Right cardiac atrium (tissue), 5 donors: ENCODE measurements at regions not wholly inside any gene's neighbourhood (a gene's known extent, or its start where the extent isn't known, plus 50 kb on each side); places are given as distances from the start of the nearest gene placed in this dataset.

Experiments
- ATAC-seq, 2 donors: fragments of 200-7000 bp; cut with Tn5 transposase; one replicate each; pipeline versions ENCODE4 v1.8.0 to v1.9.1; 2020; ENCODE audit warnings: moderate library complexity in 2 of 2, mild to moderate bottlenecking in 1 of 2
- DNase-seq, 3 donors: peaks; one replicate each; pipeline ENCODE4 v3.0.0-alpha.2; 2020
- H3K27ac ChIP-seq: one replicate; pipeline ENCODE4 v1.5.1; 2013; ENCODE audit warnings: mild to moderate bottlenecking, low read length, control low read depth, moderate library complexity
- H3K27me3 ChIP-seq: one replicate; pipeline ENCODE4 v1.6.1; 2013; ENCODE audit not compliant: control insufficient read depth, insufficient read depth
- H3K4me1 ChIP-seq: one replicate; pipeline ENCODE4 v1.6.1; 2013; ENCODE audit warnings: low read length; ENCODE audit not compliant: control insufficient read depth, insufficient read depth
- H3K4me3 ChIP-seq: one replicate; pipeline ENCODE4 v1.5.1; 2013; ENCODE audit warnings: low read length, control low read depth
- H3K9me3 ChIP-seq: one replicate; pipeline ENCODE4 v1.6.1; 2013; ENCODE audit warnings: low read length; ENCODE audit not compliant: control insufficient read depth
- WGBS: extraction: QIAGEN DNeasy Blood & Tissue Kit; methylation state at CpG from one replicate; pipeline ENCODE4 v1.1.7; 2013; 5-methylcytosine and 5-hydroxymethylcytosine counted together
- intact Hi-C, 4 donors: fragments of 100-400 bp; cut with DNase I; formaldehyde crosslinking; loops; one replicate each; pipeline versions ENCODE4 v1.11.0 to v1.14.0; 2022 to 2023
- donor health status: healthy with polysubstance abuse.
- donor health status: DM: no; HTN: yes; CAD: no.
- donor health status: DM: no; HTN: no; CAD: no.
- donor health status: DM: no; HTN: yes; CAD: no; lungs with severe emphysema.
- donor health status: DM: yes; HTN: yes; CAD: no.

DNA sequence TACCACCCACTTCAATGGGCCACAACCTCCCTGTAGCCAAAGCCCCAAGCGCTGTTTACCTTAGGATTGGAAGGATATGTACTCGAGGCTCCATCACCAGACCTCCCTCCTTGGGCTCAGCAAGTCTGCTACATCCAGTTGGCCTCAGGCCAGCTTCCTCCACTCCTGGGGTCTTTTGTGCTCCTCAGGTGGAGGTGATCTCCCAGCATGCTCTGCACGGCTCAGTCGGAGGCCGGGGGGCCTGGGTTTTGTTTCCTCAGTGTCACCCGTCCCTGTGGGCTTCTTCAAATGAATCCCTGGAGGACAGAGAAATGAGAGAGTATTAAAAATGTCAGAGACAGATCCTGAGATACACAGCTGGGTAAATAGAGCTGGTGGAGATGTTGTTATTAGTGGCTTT is 723.1 kb upstream of the TBX3 start:
- no peaks in the 10 kb centered on the region for H3K9me3 ChIP-seq
- H3K4me3 ChIP-seq, result no peak overlapping the region
- no peak overlapping the region for H3K27ac ChIP-seq
- no peaks in the 10 kb centered on the region for H3K27me3 ChIP-seq
- WGBS, result 86% methylated on average over 6 of the region's 6 CpGs
- H3K4me1 ChIP-seq, result no peaks in the 10 kb centered on the region
- no peak for ATAC-seq
- DNase-seq, result no peak
- intact Hi-C loops, result no loop called here

GRCh38 chr12:115405471-115405860 is 721.5 kb upstream of the TBX3 start:
- Histone ChIP-seq H3K9me3 (no peaks in the 10 kb centered on the region), H3K27ac (no peak overlapping the region), H3K27me3 (no peaks in the 10 kb centered on the region), H3K4me1 (no peaks in the 10 kb centered on the region), H3K4me3 (no peak overlapping the region)
- WGBS, result 70% methylated on average over 4 of the region's 4 CpGs
- intact Hi-C loops, result no loop called here
- no peak for ATAC-seq
- no peak for DNase-seq

- 32% methylated on average over 9 of the region's 9 CpGs for WGBS
- no peak overlapping the region for H3K27ac ChIP-seq
- DNase-seq (no peak), ATAC-seq (peak in 1 of 2 donors; percentile 64)
- intact Hi-C loops, result no loop called here
- no peaks in the 10 kb centered on the region for H3K27me3 ChIP-seq
- no peak overlapping the region for H3K4me3 ChIP-seq
- no peaks in the 10 kb centered on the region for H3K9me3 ChIP-seq
- H3K4me1 ChIP-seq, result no peaks in the 10 kb centered on the region
Measured at GRCh38 chr12:115404761-115405470, 720.9 kb upstream of the TBX3 start.

GRCh38 chr12:115403689-115404088 is 719.7 kb upstream of the TBX3 start:
- WGBS, result 93% methylated on average over 5 of the region's 5 CpGs
- no peak for ATAC-seq
- H3K4me1 ChIP-seq, result no peaks in the 10 kb centered on the region
- H3K4me3 ChIP-seq, result no peak overlapping the region
- DNase-seq, result no peak
- no peak overlapping the region for H3K27ac ChIP-seq
- H3K9me3 ChIP-seq, result no peaks in the 10 kb centered on the region
- intact Hi-C loops, result no loop called here
- no peaks in the 10 kb centered on the region for H3K27me3 ChIP-seq

DNA sequence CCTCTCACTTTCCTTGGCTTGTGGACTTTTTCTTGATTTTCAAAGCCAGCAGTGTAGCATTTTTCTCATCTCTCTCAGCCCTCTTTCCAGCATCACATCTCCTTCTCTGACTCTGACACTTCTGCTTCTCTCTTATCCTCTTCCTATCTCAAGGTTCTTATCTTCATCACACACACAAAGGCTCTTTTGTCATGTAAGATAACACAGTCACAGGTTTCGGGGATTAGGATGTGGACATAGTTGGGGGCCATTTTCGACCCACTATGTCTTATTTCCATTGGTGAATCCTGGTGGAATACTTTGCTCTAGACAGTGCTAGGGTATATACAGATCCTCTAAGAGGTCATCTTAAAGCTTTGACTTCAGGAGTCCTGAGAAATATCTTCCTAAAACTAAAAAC is 719.3 kb upstream of the TBX3 start:
- intact Hi-C loops, result no loop called here
- Histone ChIP-seq H3K27me3 (no peaks in the 10 kb centered on the region), H3K4me1 (no peaks in the 10 kb centered on the region), H3K4me3 (no peak overlapping the region), H3K27ac (no peak overlapping the region), H3K9me3 (no peaks in the 10 kb centered on the region)
- DNase-seq (no peak), ATAC-seq (no peak)
- 86% methylated on average over 2 of the region's 2 CpGs for WGBS

DNA sequence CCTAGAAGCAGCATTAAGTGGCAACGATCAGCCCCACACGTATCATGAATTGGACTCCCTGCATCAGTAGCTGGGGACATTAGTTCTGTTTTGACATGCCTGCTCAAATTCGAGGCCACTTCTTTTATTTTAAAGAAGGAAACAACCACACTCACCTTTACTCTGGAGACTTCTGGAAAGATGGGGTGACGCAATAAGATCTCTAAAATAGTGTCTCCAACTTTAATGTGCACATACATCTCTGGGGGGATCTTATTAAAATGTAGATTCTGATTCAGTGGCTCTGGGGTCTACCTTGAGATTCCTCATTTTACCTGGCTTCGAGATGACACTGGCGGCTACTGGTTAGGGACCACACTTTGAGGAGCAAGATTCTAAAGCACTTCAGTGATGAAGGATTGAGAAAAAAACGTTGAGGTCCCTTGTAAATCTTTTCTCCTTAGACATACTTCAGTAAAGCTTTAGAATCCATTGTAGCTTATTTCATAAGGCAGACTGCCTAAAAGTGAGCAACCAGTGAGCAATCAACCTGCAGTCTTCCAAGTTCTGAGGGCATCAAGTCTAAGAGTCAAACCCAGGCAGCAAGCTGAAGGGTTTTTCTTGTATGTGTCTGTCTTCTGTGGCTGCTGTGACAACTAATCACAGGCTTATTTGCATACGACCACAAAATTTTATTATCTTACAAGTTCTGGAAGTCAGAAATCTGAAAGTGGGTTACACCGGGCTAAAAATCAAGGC is 718.6 kb upstream of the TBX3 start:
- WGBS, result 88% methylated on average over 9 of the region's 9 CpGs
- H3K4me3 ChIP-seq, result no peak overlapping the region
- H3K4me1 ChIP-seq, result no peaks in the 10 kb centered on the region
- no peak overlapping the region for H3K27ac ChIP-seq
- DNase-seq (no peak), ATAC-seq (no peak)
- intact Hi-C loops, result no loop called here
- H3K27me3 ChIP-seq, result no peaks in the 10 kb centered on the region
- no peaks in the 10 kb centered on the region for H3K9me3 ChIP-seq

- Histone ChIP-seq H3K9me3 (peaks cover under 1% of the 10 kb centered on the region), H3K27me3 (no peaks in the 10 kb centered on the region), H3K27ac (no peak overlapping the region), H3K4me3 (no peak overlapping the region), H3K4me1 (no peaks in the 10 kb centered on the region)
- ATAC-seq, result no peak
- no peak for DNase-seq
- WGBS, result 72% methylated on average over 3 of the region's 3 CpGs
- intact Hi-C loops, result no loop called here
Measured at GRCh38 chr12:115401761-115402160, 717.8 kb upstream of the TBX3 start.

- WGBS, result 88% methylated on average over 4 of the region's 4 CpGs
- Histone ChIP-seq H3K9me3 (peaks cover 2% of the 10 kb centered on the region), H3K27ac (no peak overlapping the region), H3K4me3 (no peak overlapping the region), H3K4me1 (no peaks in the 10 kb centered on the region), H3K27me3 (no peaks in the 10 kb centered on the region)
- DNase-seq, result no peak
- ATAC-seq, result no peak
- intact Hi-C loops, result no loop called here
Measured at GRCh38 chr12:115400011-115400410, 716.0 kb upstream of the TBX3 start.

DNA sequence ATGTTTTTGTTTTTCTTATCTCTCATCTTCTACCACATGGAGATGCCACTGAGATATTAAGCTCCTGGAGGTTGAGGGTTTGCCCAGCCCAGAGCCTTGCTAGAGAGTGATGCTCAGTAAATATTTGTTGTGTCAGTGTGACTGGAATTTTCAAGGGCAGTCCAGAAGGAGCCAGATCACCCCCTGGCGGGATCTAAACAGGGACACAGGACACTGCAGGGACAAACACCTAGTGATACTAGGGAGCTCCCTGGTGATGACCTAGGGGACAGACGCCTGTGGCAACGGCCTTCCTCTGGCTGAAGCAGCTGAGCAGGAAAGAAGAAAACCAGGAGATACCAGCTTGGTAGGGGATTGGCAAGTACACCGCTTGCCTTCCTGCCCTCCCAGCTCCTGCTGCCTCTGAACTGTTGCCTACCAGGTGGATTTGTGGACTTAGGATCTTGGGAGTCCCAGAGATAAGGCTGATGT is 714.4 kb upstream of the TBX3 start:
- H3K27me3 ChIP-seq, result no peaks in the 10 kb centered on the region
- H3K27ac ChIP-seq, result no peak overlapping the region
- no peak overlapping the region for H3K4me3 ChIP-seq
- intact Hi-C loops, result no loop called here
- no peaks in the 10 kb centered on the region for H3K4me1 ChIP-seq
- ATAC-seq, result peak in 1 of 2 donors; percentile 55
- DNase-seq, result peak in 1 of 3 donors; percentile 38
- 65% methylated on average over 4 of the region's 4 CpGs for WGBS
- H3K9me3 ChIP-seq, result peaks cover 2% of the 10 kb centered on the region

- intact Hi-C loops, result no loop called here
- Histone ChIP-seq H3K4me3 (no peak overlapping the region), H3K9me3 (peaks cover 2% of the 10 kb centered on the region), H3K4me1 (no peaks in the 10 kb centered on the region), H3K27ac (no peak overlapping the region), H3K27me3 (no peaks in the 10 kb centered on the region)
- DNase-seq, result no peak
- ATAC-seq, result no peak
Measured at GRCh38 chr12:115396567-115396966, 712.6 kb upstream of the TBX3 start.

GRCh38 chr12:115394496-115395220 is 710.7 kb upstream of the TBX3 start:
- DNase-seq (no peak), ATAC-seq (no peak)
- Histone ChIP-seq H3K9me3 (peaks cover 2% of the 10 kb centered on the region), H3K4me1 (no peaks in the 10 kb centered on the region), H3K4me3 (no peak overlapping the region), H3K27ac (no peak overlapping the region), H3K27me3 (no peaks in the 10 kb centered on the region)
- 25% methylated on average over 5 of the region's 5 CpGs for WGBS
- intact Hi-C loops, result no loop called here
